Activated CD4-positive, CD25-positive, alpha-beta regulatory T cell (primary cell): ENCODE measurements at regions not wholly inside any gene's neighbourhood (a gene's known extent, or its start where the extent isn't known, plus 50 kb on each side); places are given as distances from the start of the nearest gene placed in this dataset.
"Not testable (repeated sequence)": the region's sequence is repeated elsewhere in the genome, so short reads cannot be mapped to it uniquely, and the experiment has no call there.

ENCODE experiments used
- DNase-seq, 4 experiments: peaks; one replicate each; lab custom pipeline; 2025; lab: John Stamatoyannopoulos, UW

DNA sequence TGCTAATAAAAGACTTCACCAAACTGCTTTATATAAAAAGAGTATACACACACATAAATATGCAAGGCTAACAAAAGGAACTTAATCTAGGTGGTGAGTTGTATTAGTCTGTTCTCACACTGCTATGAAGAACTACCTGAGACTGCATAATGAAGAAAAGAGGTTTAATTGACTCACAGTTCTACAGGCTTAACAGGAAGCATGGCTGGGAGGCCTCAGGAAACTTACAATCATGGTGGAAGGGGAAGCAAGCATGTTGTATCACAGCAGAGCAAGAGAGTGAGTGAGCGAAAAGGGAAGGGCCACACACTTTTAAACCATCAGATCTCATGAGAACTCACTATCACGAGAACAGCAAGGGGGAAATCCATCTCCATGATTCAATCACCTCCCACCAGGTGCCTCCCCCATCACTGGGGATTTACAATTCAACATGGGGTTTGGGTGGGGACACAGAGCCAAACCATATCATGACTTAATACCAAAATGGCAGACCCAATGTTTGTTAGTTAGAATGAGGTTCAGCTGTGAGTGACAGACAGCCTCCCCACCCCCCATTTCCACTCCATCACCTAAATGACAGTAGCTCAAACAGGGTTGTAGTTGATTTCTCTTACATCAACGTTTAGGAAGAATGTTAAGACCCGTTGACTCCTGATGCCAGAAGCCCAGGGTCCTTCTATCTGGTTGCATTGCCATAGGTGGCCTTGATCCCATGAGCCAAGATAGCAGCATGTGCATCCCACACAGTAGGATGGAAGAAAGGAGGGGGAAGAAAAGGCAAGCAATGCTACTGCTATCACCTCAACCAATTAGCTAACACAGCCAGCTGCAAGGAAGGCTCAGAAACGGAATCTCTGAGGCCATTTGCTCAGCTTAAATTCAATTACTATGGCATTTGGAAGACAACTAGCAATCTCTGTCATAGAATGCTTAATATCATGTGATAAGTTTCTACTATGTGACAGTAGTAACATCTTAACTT is 77.0 kb downstream of the CCDC71L start:
- DNase-seq: no peak

DNA sequence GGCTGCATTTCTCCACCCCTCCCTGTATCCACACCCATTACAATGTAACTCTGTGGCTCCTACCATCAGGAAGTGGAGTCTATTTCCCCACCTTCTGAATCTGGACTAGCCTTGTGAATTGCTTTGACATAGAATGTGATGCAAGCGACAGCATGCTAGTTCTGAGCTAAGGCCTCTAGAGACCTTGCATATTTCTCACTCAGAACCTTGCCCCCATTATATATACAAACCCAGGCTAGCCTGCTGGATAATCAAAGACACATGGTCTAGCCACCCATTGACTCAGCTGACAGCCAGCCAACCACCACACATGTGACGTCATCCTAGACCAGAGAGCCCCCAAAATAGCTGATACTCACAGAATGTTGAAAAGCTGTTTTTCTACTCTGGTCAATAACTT is 77.9 kb downstream of the CCDC71L start:
- DNase-seq: no peak

GRCh38 chr7:106582365-106582764 is 78.6 kb downstream of the CCDC71L start:
- DNase-seq: no peak

DNA sequence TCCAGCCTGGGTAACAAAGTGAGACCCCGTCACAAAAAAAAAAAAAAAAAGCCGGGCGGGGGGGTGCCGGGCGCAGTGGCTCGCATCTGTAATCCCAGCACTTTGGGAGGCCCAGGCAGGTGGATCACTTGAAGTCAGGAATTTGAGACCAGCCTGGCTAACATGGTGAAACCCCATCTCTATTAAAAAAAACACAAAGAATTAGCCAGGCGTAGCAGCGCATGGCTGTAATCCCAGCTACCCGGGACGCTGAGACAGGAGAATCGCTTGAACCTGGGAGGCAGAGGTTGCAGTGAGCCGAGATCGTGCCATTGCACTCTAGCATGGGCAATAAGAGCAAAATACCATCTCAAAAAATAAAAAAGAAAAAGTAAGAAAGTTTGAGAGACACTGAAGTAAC is 81.9 kb downstream of the CCDC71L start:
- DNase-seq: not testable (repeated sequence)

DNA sequence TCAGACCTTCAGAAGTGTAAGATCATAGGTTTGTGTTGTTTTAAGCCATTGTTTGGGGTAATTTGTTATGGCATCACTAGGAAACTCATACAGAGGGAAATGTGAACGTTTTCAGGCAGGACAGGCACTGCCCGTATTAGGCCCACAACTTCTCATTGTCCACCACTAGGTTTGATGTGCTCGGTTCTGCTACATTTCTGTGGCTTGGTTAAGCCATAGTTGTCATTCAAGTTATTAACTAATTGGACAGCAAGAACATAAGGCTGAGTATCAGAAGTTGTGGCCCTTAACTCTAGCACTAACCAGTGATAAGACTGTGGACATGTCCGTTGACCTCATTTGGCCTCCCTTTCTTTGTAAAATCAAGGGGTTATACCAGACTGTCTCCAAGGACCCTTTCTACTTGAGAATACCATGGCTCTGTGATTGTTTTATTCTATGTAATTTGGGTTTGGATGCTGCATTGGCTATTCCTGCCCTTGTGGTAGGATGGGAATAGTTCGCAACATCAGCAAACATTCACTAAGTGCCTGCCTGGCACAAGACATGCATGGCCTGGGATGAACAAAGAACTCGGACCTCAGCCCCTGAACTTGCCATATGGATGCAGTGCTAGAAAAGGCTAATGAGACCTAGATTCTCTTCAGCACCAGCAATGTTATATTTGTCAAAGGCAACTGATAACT is 85.7 kb downstream of the CCDC71L start:
- no peak for DNase-seq

GRCh38 chr7:106573738-106574137 is 87.2 kb downstream of the CCDC71L start:
- DNase-seq: no peak

DNA sequence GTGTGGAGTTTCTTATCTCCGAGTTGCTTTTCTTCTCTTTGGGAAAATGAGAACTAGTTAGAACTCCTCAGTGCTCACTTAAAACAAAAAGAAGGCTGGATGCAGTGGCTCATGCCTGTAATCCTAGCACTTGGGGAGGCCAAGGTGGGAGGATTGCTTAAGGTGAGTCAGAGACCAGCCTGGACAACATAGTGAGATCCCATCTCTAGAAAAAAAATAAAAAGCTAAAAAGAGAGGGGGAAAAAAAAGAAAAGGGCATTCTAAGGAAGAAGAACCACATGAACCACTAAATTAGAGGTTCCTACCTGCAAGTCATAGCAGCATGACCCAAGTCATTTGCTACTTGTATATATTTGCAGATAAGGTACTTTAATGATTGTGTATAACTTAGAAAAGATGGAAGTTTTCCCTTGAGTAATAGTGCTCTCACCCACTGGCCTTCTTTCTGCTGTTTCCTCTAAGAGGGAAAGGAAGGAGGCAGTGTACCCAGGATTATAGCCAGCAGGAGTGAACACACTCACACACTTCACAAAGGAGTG is 87.8 kb downstream of the CCDC71L start:
- DNase-seq: no peak

- DNase-seq: no peak
Measured at GRCh38 chr7:106572394-106573124, 88.4 kb downstream of the CCDC71L start.

DNA sequence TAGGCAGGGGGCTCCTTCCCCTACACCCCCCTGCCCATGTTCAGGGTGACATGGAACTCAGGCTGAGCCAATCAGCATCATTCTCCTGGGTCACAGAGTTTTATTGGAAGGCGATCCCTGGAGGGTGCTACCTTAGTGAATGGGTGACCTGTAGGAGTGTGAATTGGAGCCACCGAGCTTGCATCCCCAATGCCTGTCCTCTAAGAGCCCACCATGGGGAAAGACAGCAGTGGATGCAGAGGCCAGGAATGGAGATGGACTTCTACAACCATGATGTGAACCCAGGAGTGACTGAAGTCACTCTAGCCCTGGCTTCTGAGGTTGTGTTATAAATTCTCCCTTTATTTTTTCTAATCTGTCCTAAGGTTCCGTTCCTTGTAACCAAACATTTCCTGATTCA is 89.4 kb downstream of the CCDC71L start:
- no peak for DNase-seq

DNA sequence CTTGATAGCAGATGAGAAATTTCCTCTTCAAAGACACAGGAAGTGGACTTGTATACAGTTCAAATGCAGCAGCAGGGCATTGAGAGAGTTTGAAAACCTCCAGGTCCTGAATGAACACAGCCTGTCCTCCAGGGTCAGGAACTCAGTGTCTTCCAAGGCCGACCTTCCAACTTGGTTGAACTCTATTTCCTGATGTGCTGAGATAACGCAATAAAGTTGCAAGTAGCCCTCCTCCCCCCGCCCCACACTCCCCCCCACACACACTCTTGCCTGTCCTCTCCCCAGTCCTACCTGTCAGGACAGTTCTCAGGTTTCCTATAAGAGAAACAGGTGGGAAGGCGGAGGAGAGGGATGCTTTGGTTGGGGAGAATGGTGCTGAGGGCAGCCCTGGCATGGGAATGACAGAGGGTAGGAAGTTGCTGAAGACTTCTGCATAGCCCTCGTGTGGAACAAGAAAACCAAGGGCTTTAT is 90.0 kb downstream of the CCDC71L start:
- DNase-seq: no peak

- no peak for DNase-seq
Measured at GRCh38 chr7:106570146-106570545, 90.8 kb downstream of the CCDC71L start.

DNA sequence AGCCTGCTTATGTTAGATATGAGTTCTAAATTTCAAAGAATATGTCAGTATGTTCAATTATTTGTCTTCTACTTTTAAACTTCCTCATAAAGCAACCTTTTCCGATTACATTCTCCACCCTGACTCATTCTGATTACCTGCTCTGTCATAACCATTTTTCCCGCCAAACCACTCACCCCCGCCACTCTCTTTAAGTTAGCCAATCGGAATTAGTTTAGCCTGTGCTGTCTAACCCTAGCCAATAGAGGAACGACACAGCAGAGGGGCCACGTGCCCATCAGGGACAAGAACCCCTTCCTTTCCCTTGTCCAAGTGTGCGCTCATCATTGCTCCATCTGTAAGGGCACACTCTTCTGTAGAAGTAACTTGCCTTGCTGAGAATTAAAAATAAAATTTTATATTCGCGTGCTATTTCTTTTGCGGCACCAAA is 91.4 kb downstream of the CCDC71L start:
- DNase-seq: no peak

GRCh38 chr7:106568680-106569499 is 92.1 kb downstream of the CCDC71L start:
- DNase-seq: no peak

- no peak for DNase-seq
Measured at GRCh38 chr7:106568002-106568679, 92.8 kb downstream of the CCDC71L start.

- not testable (repeated sequence) for DNase-seq
Measured at GRCh38 chr7:106567204-106568001, 93.6 kb downstream of the CCDC71L start.

GRCh38 chr7:106566672-106567071 is 94.3 kb downstream of the CCDC71L start:
- no peak for DNase-seq

DNA sequence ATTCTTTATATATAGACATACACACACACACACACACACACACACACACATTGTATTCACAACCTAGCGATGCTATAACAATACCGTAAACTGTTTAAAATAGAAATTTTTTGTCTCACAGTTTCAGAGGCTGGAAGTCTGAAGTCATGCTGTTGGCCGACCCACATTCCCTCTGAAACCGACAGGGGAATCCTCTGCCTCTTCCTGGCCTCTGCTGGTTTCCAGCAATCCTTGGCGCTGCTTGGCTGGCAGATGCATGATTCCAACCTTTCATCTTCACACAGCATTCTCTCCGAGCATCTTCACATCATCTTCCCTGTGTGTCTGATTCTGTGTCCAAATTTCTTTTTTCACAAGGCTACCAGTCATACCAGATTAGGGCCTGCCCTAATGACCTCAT is 94.8 kb downstream of the CCDC71L start:
- no peak for DNase-seq

- DNase-seq: no peak
Measured at GRCh38 chr7:106565428-106565827, 95.5 kb downstream of the CCDC71L start.

DNA sequence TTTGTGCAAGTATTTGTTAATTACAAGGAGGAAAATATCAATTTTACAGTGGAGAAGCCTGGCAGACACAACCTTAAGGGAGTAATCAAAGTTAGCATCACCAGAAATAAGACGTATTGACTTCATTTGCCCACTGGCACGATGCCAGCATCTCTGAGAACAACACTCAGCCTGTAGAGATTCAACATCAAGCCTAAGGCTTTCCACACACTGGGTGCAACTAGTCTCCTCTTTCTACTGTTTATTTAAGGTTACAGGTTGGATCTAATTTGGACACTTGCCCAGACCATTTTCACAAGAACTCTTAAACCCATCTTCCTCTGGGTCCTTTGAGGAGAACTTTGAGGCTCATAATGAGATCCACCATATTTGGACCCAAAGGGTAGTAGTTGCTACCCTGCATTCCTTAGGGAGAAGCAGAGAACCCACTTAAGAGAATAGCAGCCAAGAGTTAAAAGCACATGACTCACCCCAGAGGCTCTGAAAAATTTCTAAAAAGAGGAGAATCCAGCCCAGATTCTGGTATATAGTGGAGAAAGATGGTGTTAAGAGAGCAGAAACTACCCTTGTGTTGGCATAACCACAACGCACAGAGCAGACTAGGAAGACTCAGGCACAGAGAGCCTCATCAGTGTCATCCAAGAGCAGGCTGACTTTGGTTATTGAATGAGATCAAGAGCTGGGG is 97.3 kb downstream of the CCDC71L start:
- DNase-seq: no peak
